ENCODE measurements at regions not wholly inside any gene's neighbourhood (a gene's known extent, or its start where the extent isn't known, plus 50 kb on each side); places are given as distances from the start of the nearest gene placed in this dataset.

GRCh38 chr18:1045658-1046057 is 141.0 kb downstream of the ADCYAP1 start:
- in situ Hi-C loops (cut with MboI; ENCODE audit: low sequenced_read_pairs, unreplicated experiment) = no loop called here
- no peak for TF ChIP-seq CTCF (IDR thresholded peaks at IDR 0.05; ENCODE audit: borderline replicate concordance, control extremely low read depth, extremely low read depth, insufficient read depth, missing control alignments)
- no peak for DNase-seq (ENCODE audit: low spot score)

- in situ Hi-C loops (cut with MboI; ENCODE audit: low sequenced_read_pairs, unreplicated experiment) = no loop called here
- TF ChIP-seq CTCF (IDR thresholded peaks at IDR 0.05; ENCODE audit: borderline replicate concordance, control extremely low read depth, extremely low read depth, insufficient read depth, missing control alignments) = no peak
- DNase-seq (ENCODE audit: low spot score) = no peak
These were observed 142.7 kb downstream of the ADCYAP1 start for GRCh38 chr18:1047406-1047805.

GRCh38 chr18:1048032-1048431 is 143.4 kb downstream of the ADCYAP1 start:
- in situ Hi-C loops (cut with MboI; ENCODE audit: low sequenced_read_pairs, unreplicated experiment) = no loop called here
- DNase-seq (ENCODE audit: low spot score) = no peak
- TF ChIP-seq CTCF (IDR thresholded peaks at IDR 0.05; ENCODE audit: borderline replicate concordance, control extremely low read depth, extremely low read depth, insufficient read depth, missing control alignments) = no peak

- TF ChIP-seq CTCF (IDR thresholded peaks at IDR 0.05; ENCODE audit: borderline replicate concordance, control extremely low read depth, extremely low read depth, insufficient read depth, missing control alignments) = no peak
- no peak for DNase-seq (ENCODE audit: low spot score)
- in situ Hi-C loops (cut with MboI; ENCODE audit: low sequenced_read_pairs, unreplicated experiment) = no loop called here
These were observed 144.5 kb downstream of the ADCYAP1 start for GRCh38 chr18:1049173-1049572.

- in situ Hi-C loops (cut with MboI; ENCODE audit: low sequenced_read_pairs, unreplicated experiment) = no loop called here
- no peak for DNase-seq (ENCODE audit: low spot score)
- TF ChIP-seq CTCF (IDR thresholded peaks at IDR 0.05; ENCODE audit: borderline replicate concordance, control extremely low read depth, extremely low read depth, insufficient read depth, missing control alignments) = no peak
These were observed 145.5 kb downstream of the ADCYAP1 start for GRCh38 chr18:1050012-1050657.

GRCh38 chr18:1052301-1052700 is 147.6 kb downstream of the ADCYAP1 start:
- no peak for DNase-seq (ENCODE audit: low spot score)
- in situ Hi-C loops (cut with MboI; ENCODE audit: low sequenced_read_pairs, unreplicated experiment) = no loop called here
- TF ChIP-seq CTCF (IDR thresholded peaks at IDR 0.05; ENCODE audit: borderline replicate concordance, control extremely low read depth, extremely low read depth, insufficient read depth, missing control alignments) = no peak
